ENCODE measurements at regions not wholly inside any gene's neighbourhood (a gene's known extent, or its start where the extent isn't known, plus 50 kb on each side); places are given as distances from the start of the nearest gene placed in this dataset.

- H3K27me3 Mint-ChIP-seq (ENCODE audit: insufficient read depth) = peaks cover 3% of the 10 kb centered on the region
- H3K4me1 Mint-ChIP-seq (ENCODE audit: low read depth) = peaks cover 27% of the 10 kb centered on the region
- TF ChIP-seq CTCF (IDR thresholded peaks at IDR 0.05) = no peak
- no peak overlapping the region for H3K4me3 Mint-ChIP-seq
- 0 out of 2 replicates have a peak, but pooled peaks cover 5% of the 10 kb centered on the region for H3K36me3 Mint-ChIP-seq (ENCODE audit: low read depth)
- no peak for DNase-seq
- H3K27ac Mint-ChIP-seq = peak overlapping the region; percentile 88; the same call in 1 of the 2 replicates
- H3K9me3 Mint-ChIP-seq = peaks cover 14% of the 10 kb centered on the region
Measured at GRCh38 chr20:50421356-50422340, 88.5 kb upstream of the PTPN1 start.

- DNase-seq = no peak
- H3K4me1 Mint-ChIP-seq (ENCODE audit: low read depth) = peaks cover 44% of the 10 kb centered on the region
- 0 out of 2 replicates have a peak, but pooled peaks cover 5% of the 10 kb centered on the region for H3K36me3 Mint-ChIP-seq (ENCODE audit: low read depth)
- peak overlapping the region; percentile 88 for H3K27ac Mint-ChIP-seq
- TF ChIP-seq CTCF (IDR thresholded peaks at IDR 0.05) = no peak
- peaks cover 3% of the 10 kb centered on the region for H3K27me3 Mint-ChIP-seq (ENCODE audit: insufficient read depth)
- peaks cover 14% of the 10 kb centered on the region for H3K9me3 Mint-ChIP-seq
- peak overlapping the region; percentile 5; the same call in 1 of the 2 replicates for H3K4me3 Mint-ChIP-seq
Measured at GRCh38 chr20:50423758-50424157, 86.4 kb upstream of the PTPN1 start.

- no peak for DNase-seq
- peaks cover 44% of the 10 kb centered on the region for H3K4me1 Mint-ChIP-seq (ENCODE audit: low read depth)
- H3K27ac Mint-ChIP-seq = no peak overlapping the region
Measured at GRCh38 chr20:50425076-50425475, 85.1 kb upstream of the PTPN1 start.

GRCh38 chr20:50426866-50427718 lies 83.1 kb upstream of the PTPN1 start:
- no peak overlapping the region for H3K27ac Mint-ChIP-seq
- H3K9me3 Mint-ChIP-seq = peaks cover under 1% of the 10 kb centered on the region; the same call in 1 of the 2 replicates
- no peak for TF ChIP-seq CTCF (IDR thresholded peaks at IDR 0.05)
- H3K4me3 Mint-ChIP-seq = no peak overlapping the region
- H3K27me3 Mint-ChIP-seq (ENCODE audit: insufficient read depth) = no peaks in the 10 kb centered on the region; the same call in 1 of the 2 replicates
- peaks cover 48% of the 10 kb centered on the region for H3K4me1 Mint-ChIP-seq (ENCODE audit: low read depth)
- DNase-seq = no peak
- no peaks in the 10 kb centered on the region for H3K36me3 Mint-ChIP-seq (ENCODE audit: low read depth)

More at GRCh38 chr20:50425076-50425475, 85.1 kb upstream of the PTPN1 start:
- no peak for TF ChIP-seq CTCF (IDR thresholded peaks at IDR 0.05)
- no peak overlapping the region for H3K4me3 Mint-ChIP-seq
- H3K27me3 Mint-ChIP-seq (ENCODE audit: insufficient read depth) = no peaks in the 10 kb centered on the region; the same call in 1 of the 2 replicates
- H3K36me3 Mint-ChIP-seq (ENCODE audit: low read depth) = no peaks in the 10 kb centered on the region
- peaks cover 6% of the 10 kb centered on the region; the same call in 1 of the 2 replicates for H3K9me3 Mint-ChIP-seq

- H3K9me3 Mint-ChIP-seq = no peaks in the 10 kb centered on the region
- H3K27me3 Mint-ChIP-seq (ENCODE audit: insufficient read depth) = no peaks in the 10 kb centered on the region; the same call in 1 of the 2 replicates
- H3K4me3 Mint-ChIP-seq = no peak overlapping the region
- TF ChIP-seq CTCF (IDR thresholded peaks at IDR 0.05) = no peak
- no peak overlapping the region for H3K27ac Mint-ChIP-seq
- H3K36me3 Mint-ChIP-seq (ENCODE audit: low read depth) = no peaks in the 10 kb centered on the region
- no peak for DNase-seq
- H3K4me1 Mint-ChIP-seq (ENCODE audit: low read depth) = peaks cover 43% of the 10 kb centered on the region
Measured at GRCh38 chr20:50427719-50428083, 82.5 kb upstream of the PTPN1 start.

Data from HFFc6 (cell line).